Endothelial cell of umbilical vein (primary cell): ENCODE measurements at regions not wholly inside any gene's neighbourhood (a gene's known extent, or its start where the extent isn't known, plus 50 kb on each side); places are given as distances from the start of the nearest gene placed in this dataset.

ENCODE experiments used
- CTCF ChIP-seq, 2 donors: IDR thresholded peaks; 1 replicate in 1 of 2; 2 replicates in 1 of 2; pipeline ENCODE4 v1.5.1; 2011; ENCODE audit warnings: low read length in 2 of 2, mild to moderate bottlenecking in 2 of 2, moderate library complexity in 2 of 2, control low read depth in 1 of 2, inconsistent platforms in 1 of 2, low read depth in 1 of 2; ENCODE audit not compliant: insufficient read depth in 1 of 2; ENCODE audit errors: extremely low read depth in 1 of 2
- JUN ChIP-seq: IDR thresholded peaks from 2 replicates; pipeline ENCODE4 v1.6.1; 2011; ENCODE audit warnings: borderline replicate concordance, low read depth; ENCODE audit not compliant: insufficient read length, insufficient read depth
- MAX ChIP-seq: IDR thresholded peaks from 2 replicates; pipeline ENCODE4 v1.6.1; 2011; ENCODE audit not compliant: insufficient read depth, insufficient read length
- MYC ChIP-seq: IDR thresholded peaks from one replicate; pipeline ENCODE4 v1.6.1; 2011; ENCODE audit warnings: mild to moderate bottlenecking, low read depth, low read length
- POLR2A ChIP-seq: IDR thresholded peaks from 2 replicates; pipeline ENCODE4 v1.6.1; 2012; ENCODE audit warnings: low read depth, mild to moderate bottlenecking, control low read depth, low read length
- POLR2AphosphoS5 ChIP-seq: IDR thresholded peaks from 2 replicates; pipeline ENCODE4 v1.6.1; 2012; ENCODE audit warnings: low read depth, mild to moderate bottlenecking, control low read depth, low read length, moderate library complexity; ENCODE audit not compliant: insufficient read depth

- TF ChIP-seq CTCF (IDR thresholded peaks at IDR 0.05; ENCODE audit: extremely low read depth in 1 of 2, insufficient read depth in 1 of 2, low read depth in 1 of 2, low read length in 2 of 2) (no peak), MAX (no peak), POLR2AphosphoS5 (no peak), POLR2A (no peak), JUN (no peak), MYC (no peak)
These were observed 292.9 kb downstream of the PLA2G4A start for GRCh38 chr1:187121661-187122060.
